Kidney (tissue), 13 donors: ENCODE measurements at regions not wholly inside any gene's neighbourhood (a gene's known extent, or its start where the extent isn't known, plus 50 kb on each side); places are given as distances from the start of the nearest gene placed in this dataset.

Source experiments
- DNase-seq, 5 donors: peaks; one replicate each; pipeline ENCODE4 v3.0.0-alpha.2; 2013 to 2020
- FAIRE-seq: peaks from 2 replicates; lab custom pipeline; 2012; peaks lifted over from hg19 to GRCh38; lab: Jason Lieb, UNC
- H3K27ac ChIP-seq, 2 donors: one replicate each; pipeline ENCODE4 v1.7.0; 2013; ENCODE audit warnings: low read depth in 2 of 2, low read length in 2 of 2, inconsistent platforms in 1 of 2
- H3K27me3 ChIP-seq: one replicate; pipeline ENCODE4 v1.7.1; 2013; ENCODE audit warnings: low read length, inconsistent platforms; ENCODE audit not compliant: control insufficient read depth, insufficient read depth
- H3K36me3 ChIP-seq, 3 donors: one replicate each; pipeline versions ENCODE4 v1.7.0 to v1.7.1; 2013; ENCODE audit warnings: low read length in 3 of 3, control low read depth in 1 of 3, inconsistent platforms in 1 of 3; ENCODE audit not compliant: insufficient read depth in 3 of 3, control insufficient read depth in 2 of 3
- H3K4me1 ChIP-seq, 3 donors: one replicate each; pipeline versions ENCODE4 v1.7.0 to v1.7.1; 2013; ENCODE audit warnings: low read length in 3 of 3, inconsistent platforms in 1 of 3, low read depth in 1 of 3; ENCODE audit not compliant: control insufficient read depth in 2 of 3, insufficient read depth in 2 of 3
- H3K4me3 ChIP-seq, 3 donors: one replicate each; pipeline versions ENCODE4 v1.7.0 to v1.8.1; 2013; ENCODE audit warnings: low read length in 3 of 3, control low read depth in 1 of 3, inconsistent platforms in 1 of 3
- H3K9ac ChIP-seq, 3 donors: one replicate each; pipeline versions ENCODE4 v1.7.0 to v1.7.1; 2013; ENCODE audit warnings: low read length in 3 of 3, control low read depth in 1 of 3, inconsistent platforms in 1 of 3
- H3K9me3 ChIP-seq, 3 donors: one replicate each; pipeline versions ENCODE4 v1.7.0 to v1.7.1; 2013; ENCODE audit warnings: low read length in 3 of 3, control low read depth in 1 of 3, inconsistent platforms in 1 of 3; ENCODE audit not compliant: control insufficient read depth in 2 of 3, insufficient read depth in 1 of 3
- intact Hi-C: fragments of 100-400 bp; cut with DNase I; formaldehyde crosslinking; loops from one replicate; pipeline ENCODE4 v1.11.1; 2022
- TF ChIP-seq, protein P1 (sequence below): IDR thresholded peaks from 3 replicates; pipeline ENCODE4 v1.5.1; 2012; ENCODE audit warnings: mild to moderate bottlenecking, moderate library complexity, borderline replicate concordance; ENCODE audit not compliant: insufficient read depth; ENCODE audit errors: extremely low read depth
- donor health status: control.
- donor health status: control.
- donor health status: control.
- donor health status: control.
- donor health status: control.
- donor health status: DM: yes; HTN: yes; CAD: no.
- donor health status: Normal renal cell carcinoma (clear cell type).

DNA sequence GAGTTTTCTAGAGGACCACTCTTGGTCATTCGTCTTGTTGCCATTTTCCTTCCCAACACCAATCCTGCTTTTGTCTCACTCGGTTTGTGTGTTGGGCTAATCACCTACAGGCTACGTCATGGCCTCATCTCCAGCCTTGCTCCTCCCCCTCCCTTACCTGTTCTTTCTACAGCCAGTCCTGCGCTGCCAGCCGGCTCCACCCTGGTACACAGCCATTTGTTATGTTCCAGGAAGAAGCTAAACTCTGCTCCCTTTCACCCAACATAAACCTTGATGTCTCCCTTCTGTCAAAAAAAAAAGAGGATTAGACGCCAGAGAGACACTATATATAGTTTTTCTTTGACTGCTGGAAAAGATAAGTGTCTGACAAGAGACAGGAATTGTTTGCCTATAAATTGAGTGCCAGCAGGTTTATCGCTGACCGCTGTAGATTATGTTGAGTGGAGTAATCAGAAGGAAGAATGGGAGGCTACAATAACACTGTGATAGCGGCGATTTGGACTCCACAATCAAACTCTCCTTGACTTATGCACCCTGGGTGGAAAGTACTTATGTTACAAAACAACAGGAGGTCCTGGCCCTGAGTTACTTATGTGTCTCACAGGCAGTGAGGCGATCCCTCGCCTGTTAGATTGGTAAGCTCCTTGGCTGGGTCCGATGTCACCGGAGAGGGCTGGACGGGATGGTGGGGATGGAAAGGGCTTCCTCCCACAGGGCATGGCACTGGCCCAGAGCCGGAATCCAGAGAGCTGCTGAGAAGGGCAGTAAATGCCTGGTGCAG, 171.3 kb upstream of the BMPER start:
- FAIRE-seq = no peak
- H3K4me3 ChIP-seq = no peak overlapping the region

DNA sequence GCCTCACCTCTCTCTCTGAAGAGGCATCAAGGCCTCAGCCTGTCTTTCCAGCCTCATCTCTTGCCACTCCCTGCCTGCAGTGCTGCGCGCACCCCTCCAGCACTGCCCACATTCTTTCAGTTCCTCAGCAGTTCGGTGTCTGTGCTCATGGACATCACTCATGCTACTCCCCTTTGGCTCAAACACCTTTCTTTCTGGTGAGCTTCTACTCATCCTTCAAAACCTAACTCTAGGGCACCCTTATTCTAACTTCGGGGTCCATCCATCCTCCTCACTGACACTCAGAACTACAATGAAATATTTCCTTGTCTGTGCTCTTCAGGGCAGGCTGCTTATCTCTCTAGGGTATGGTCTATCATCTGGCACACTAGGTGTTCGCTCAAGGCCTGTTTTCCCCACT, 169.9 kb upstream of the BMPER start:
- no peaks in the 10 kb centered on the region for H3K27me3 ChIP-seq
- DNase-seq = no peak
- no peaks in the 10 kb centered on the region for H3K9me3 ChIP-seq
- no peak overlapping the region for H3K9ac ChIP-seq
- H3K4me1 ChIP-seq = peaks cover 0 to 6% (median 0%) of the 10 kb centered on the region in 3 donors
- no peak overlapping the region for H3K27ac ChIP-seq
- no peaks in the 10 kb centered on the region for H3K36me3 ChIP-seq
- no peak for FAIRE-seq
- intact Hi-C loops = no loop called here
- TF ChIP-seq, protein P1, sequence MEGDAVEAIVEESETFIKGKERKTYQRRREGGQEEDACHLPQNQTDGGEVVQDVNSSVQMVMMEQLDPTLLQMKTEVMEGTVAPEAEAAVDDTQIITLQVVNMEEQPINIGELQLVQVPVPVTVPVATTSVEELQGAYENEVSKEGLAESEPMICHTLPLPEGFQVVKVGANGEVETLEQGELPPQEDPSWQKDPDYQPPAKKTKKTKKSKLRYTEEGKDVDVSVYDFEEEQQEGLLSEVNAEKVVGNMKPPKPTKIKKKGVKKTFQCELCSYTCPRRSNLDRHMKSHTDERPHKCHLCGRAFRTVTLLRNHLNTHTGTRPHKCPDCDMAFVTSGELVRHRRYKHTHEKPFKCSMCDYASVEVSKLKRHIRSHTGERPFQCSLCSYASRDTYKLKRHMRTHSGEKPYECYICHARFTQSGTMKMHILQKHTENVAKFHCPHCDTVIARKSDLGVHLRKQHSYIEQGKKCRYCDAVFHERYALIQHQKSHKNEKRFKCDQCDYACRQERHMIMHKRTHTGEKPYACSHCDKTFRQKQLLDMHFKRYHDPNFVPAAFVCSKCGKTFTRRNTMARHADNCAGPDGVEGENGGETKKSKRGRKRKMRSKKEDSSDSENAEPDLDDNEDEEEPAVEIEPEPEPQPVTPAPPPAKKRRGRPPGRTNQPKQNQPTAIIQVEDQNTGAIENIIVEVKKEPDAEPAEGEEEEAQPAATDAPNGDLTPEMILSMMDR = no peak
- H3K4me3 ChIP-seq = no peak overlapping the region

More for the DNA sequence above, 171.3 kb upstream of the BMPER start:
- intact Hi-C loops = no loop called here
- TF ChIP-seq, protein P1 = no peak
- Histone ChIP-seq H3K36me3 (no peaks in the 10 kb centered on the region), H3K27me3 (no peaks in the 10 kb centered on the region), H3K9ac (no peak overlapping the region), H3K4me1 (peaks cover 0 to 6% (median 0%) of the 10 kb centered on the region in 3 donors), H3K27ac (no peak overlapping the region), H3K9me3 (no peaks in the 10 kb centered on the region)
- DNase-seq = peak in 4 of 5 donors; percentile 95 to 97 (median 96)

DNA sequence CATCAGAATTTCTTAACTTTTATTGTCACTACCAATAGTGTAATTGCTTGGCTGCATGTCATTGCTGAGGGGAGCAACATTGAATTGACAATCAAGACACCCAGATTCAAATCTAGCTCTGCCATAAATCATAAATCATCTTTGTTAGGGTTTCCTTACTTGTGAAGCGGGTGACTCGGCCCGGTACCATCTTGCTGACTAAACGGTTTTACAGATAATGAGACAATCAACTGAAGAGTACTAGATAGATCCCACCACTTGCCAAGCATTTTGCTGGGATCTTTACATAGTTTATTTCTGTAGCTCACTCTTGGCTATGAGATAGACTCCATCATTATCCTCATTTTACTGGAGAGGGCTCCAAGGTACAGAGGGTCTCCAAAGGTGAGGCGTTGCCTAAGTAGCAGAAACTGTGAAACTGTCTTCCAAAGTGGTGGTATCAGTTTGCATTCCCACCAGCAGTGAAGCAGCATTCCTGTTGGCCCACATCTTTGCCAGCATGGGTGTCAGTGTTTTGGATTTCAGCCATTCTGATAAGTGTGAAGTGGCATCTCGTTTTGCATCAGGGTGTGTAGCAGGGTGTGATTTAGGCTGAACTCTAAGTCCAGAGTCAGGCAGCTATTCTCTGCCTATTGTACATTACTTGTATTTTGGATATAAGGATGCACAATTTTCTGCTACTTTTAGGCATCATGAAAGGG, 168.7 kb upstream of the BMPER start:
- Histone ChIP-seq H3K27ac (no peak overlapping the region), H3K9me3 (no peaks in the 10 kb centered on the region), H3K9ac (no peak overlapping the region), H3K27me3 (no peaks in the 10 kb centered on the region), H3K36me3 (no peaks in the 10 kb centered on the region), H3K4me3 (no peak overlapping the region), H3K4me1 (no peaks in the 10 kb centered on the region)
- DNase-seq (no peak), FAIRE-seq (no peak)
- intact Hi-C loops = no loop called here
- TF ChIP-seq, protein P1 = no peak
